ENCODE measurements at regions not wholly inside any gene's neighbourhood (a gene's known extent, or its start where the extent isn't known, plus 50 kb on each side); places are given as distances from the start of the nearest gene placed in this dataset.

GRCh38 chr20:8073024-8073832 lies 53.7 kb upstream of the TMX4 start:
- no peaks in the 10 kb centered on the region for H3K36me3 ChIP-seq (ENCODE audit: control insufficient read depth, insufficient read depth, low read length)
- FAIRE-seq (peak; percentile 93), DNase-seq (ENCODE audit: low read depth) (peak; percentile 90)
- no peaks in the 10 kb centered on the region for H3K27me3 ChIP-seq (ENCODE audit: control insufficient read depth, insufficient read depth, low read length)
- H3K4me3 ChIP-seq (ENCODE audit: low read depth, low read length) = no peak overlapping the region
- TF ChIP-seq CTCF (IDR thresholded peaks at IDR 0.05; ENCODE audit: insufficient read depth, low read length, severe bottlenecking) = no peak

GRCh38 chr20:8074931-8075330 lies 55.4 kb upstream of the TMX4 start:
- Histone ChIP-seq H3K4me3 (ENCODE audit: low read depth, low read length) (no peak overlapping the region), H3K27me3 (ENCODE audit: control insufficient read depth, insufficient read depth, low read length) (no peaks in the 10 kb centered on the region), H3K36me3 (ENCODE audit: control insufficient read depth, insufficient read depth, low read length) (no peaks in the 10 kb centered on the region)
- no peak for FAIRE-seq
- TF ChIP-seq CTCF (IDR thresholded peaks at IDR 0.05; ENCODE audit: insufficient read depth, low read length, severe bottlenecking) = no peak
- no peak for DNase-seq (ENCODE audit: low read depth)

GRCh38 chr20:8076306-8077136 lies 55.5 kb upstream of the PLCB1 start:
- FAIRE-seq (no peak), DNase-seq (ENCODE audit: low read depth) (no peak)
- no peak overlapping the region for H3K4me3 ChIP-seq (ENCODE audit: low read depth, low read length)
- no peak for TF ChIP-seq CTCF (IDR thresholded peaks at IDR 0.05; ENCODE audit: insufficient read depth, low read length, severe bottlenecking)
- no peaks in the 10 kb centered on the region for H3K27me3 ChIP-seq (ENCODE audit: control insufficient read depth, insufficient read depth, low read length)
- no peaks in the 10 kb centered on the region for H3K36me3 ChIP-seq (ENCODE audit: control insufficient read depth, insufficient read depth, low read length)

GRCh38 chr20:8077137-8077466 lies 55.0 kb upstream of the PLCB1 start:
- H3K36me3 ChIP-seq (ENCODE audit: control insufficient read depth, insufficient read depth, low read length) = no peaks in the 10 kb centered on the region
- no peak overlapping the region for H3K4me3 ChIP-seq (ENCODE audit: low read depth, low read length)
- FAIRE-seq (no peak), DNase-seq (ENCODE audit: low read depth) (no peak)
- no peak for TF ChIP-seq CTCF (IDR thresholded peaks at IDR 0.05; ENCODE audit: insufficient read depth, low read length, severe bottlenecking)
- H3K27me3 ChIP-seq (ENCODE audit: control insufficient read depth, insufficient read depth, low read length) = no peaks in the 10 kb centered on the region

- no peak for TF ChIP-seq CTCF (IDR thresholded peaks at IDR 0.05; ENCODE audit: insufficient read depth, low read length, severe bottlenecking)
- Histone ChIP-seq H3K4me3 (ENCODE audit: low read depth, low read length) (no peak overlapping the region), H3K36me3 (ENCODE audit: control insufficient read depth, insufficient read depth, low read length) (no peaks in the 10 kb centered on the region), H3K27me3 (ENCODE audit: control insufficient read depth, insufficient read depth, low read length) (no peaks in the 10 kb centered on the region)
- DNase-seq (ENCODE audit: low read depth) = no peak
- no peak for FAIRE-seq
Measured at GRCh38 chr20:8078528-8078914, 53.5 kb upstream of the PLCB1 start.
